GM19455 (cell line): ENCODE measurements at regions not wholly inside any gene's neighbourhood (a gene's known extent, or its start where the extent isn't known, plus 50 kb on each side); places are given as distances from the start of the nearest gene placed in this dataset.

Experiments used
- ATAC-seq: cut with Tn5 transposase; IDR thresholded peaks from one replicate; pipeline ENCODE4 v1.9.1; 2021; ENCODE audit not compliant: unreplicated experiment

DNA sequence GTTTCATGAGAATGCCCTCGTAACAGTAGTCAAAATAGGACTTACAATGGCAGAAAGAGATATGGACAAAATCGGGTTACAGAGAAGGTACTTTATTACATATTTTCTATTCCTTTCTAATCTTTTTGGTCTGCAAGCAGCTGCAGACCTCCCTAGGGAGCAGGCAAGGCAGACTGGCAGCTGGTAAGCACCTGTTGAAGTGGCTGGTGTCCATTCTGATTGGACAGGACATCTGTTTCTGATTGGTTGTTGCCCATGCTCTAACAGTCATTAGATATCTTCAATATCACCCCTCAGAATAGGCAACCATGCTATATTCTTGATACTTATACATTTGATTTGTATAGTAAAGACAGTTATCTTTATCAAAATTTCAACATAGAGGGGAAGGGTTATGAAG, 606.3 kb downstream of the KCNJ2 start:
- ATAC-seq: no peak

GRCh38 chr17:70776441-70776840, 607.1 kb downstream of the KCNJ2 start:
- no peak for ATAC-seq

GRCh38 chr17:70780031-70780430, 610.7 kb downstream of the KCNJ2 start:
- no peak for ATAC-seq

- ATAC-seq: no peak
Measured at GRCh38 chr17:70786081-70786480, 616.7 kb downstream of the KCNJ2 start.

DNA sequence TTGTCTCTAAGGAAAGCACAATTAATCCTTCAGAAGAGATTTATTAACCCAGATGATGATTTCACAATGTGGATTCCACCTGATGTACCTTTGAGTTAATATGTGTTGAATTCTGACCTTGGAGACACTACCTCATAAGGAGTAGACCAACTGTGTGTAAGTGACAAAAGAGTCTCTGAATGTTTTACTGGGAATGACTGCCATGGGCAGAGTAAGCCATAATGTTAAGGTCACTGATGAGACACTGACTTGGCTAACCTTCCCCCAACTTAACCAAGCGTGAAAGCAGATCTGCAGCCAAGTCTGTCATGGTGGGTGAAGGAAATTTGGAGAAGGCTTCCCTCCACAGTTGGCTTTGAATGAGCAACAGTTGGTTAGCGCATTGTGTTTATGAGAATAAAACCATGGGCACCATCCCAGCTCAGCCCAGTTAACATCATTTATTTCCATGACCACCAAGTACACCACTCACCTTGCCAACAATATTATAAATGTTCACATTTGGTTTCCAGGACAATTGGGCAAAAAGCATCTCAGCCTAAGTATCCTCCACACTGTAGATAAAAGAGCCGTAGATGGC, 618.5 kb downstream of the KCNJ2 start:
- ATAC-seq: no peak

GRCh38 chr17:70791748-70792443, 622.6 kb downstream of the KCNJ2 start:
- ATAC-seq: no peak

GRCh38 chr17:70794738-70795137, 625.4 kb downstream of the KCNJ2 start:
- no peak for ATAC-seq

- no peak for ATAC-seq
Measured at GRCh38 chr17:70795620-70796019, 626.3 kb downstream of the KCNJ2 start.

GRCh38 chr17:70796757-70797156, 627.4 kb downstream of the KCNJ2 start:
- no peak for ATAC-seq

GRCh38 chr17:70797166-70797565, 627.8 kb downstream of the KCNJ2 start:
- ATAC-seq: no peak

GRCh38 chr17:70804161-70804560, 634.8 kb downstream of the KCNJ2 start:
- no peak for ATAC-seq

- ATAC-seq: no peak
Measured at GRCh38 chr17:70808596-70808995, 639.3 kb downstream of the KCNJ2 start.

DNA sequence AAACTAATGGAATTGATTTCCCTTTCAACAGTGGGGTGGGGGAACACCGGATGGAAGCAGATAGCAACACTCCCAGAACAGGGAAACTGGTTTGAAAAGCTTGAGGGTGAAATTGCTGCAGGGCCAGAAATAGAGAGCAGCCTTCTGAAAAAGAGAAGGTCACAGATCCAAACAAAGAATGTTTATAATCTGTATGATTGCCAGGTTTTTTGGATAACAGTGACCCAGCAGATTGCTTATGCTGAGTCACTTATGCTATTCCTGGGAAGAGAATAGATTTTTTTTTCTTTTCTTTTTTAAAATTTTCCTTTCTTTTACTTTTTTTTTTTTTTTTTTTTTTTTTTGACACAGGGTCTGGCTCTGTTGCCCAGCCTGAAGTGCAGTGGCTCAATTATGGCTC, 641.3 kb downstream of the KCNJ2 start:
- ATAC-seq: no peak

DNA sequence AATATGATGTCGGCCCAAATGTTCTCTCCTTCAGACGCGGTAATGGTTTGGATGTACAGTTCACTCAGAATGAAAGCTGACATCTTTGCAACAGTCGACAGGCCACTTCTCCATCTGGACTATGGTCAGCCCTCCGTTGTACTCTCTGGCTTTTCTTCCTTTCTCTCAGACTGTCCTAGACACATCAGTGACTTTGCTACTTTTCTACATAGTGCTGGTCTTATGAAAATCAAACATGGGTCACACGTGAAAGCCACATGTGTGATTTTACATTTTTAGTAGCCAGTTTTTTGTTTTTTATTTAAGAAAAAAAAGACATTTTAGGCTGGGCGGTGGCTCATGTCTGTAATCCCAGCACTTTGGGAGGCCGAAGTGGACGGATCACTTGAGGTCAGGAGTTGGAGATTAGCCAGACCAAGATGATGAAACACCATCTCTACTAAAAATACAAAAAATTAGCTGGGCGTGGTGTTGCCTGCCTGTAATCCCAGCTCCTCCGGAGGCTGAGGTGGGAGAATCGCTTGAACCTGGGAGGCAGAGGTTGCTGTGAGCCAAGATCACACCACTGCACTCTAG, 644.1 kb downstream of the KCNJ2 start:
- no peak for ATAC-seq

- no peak for ATAC-seq
Measured at GRCh38 chr17:70819183-70819582, 649.9 kb downstream of the KCNJ2 start.

- ATAC-seq: no peak
Measured at GRCh38 chr17:70820276-70820675, 650.9 kb downstream of the KCNJ2 start.

GRCh38 chr17:70825321-70826125, 656.2 kb downstream of the KCNJ2 start:
- no peak for ATAC-seq

GRCh38 chr17:70829876-70830275, 660.5 kb downstream of the KCNJ2 start:
- no peak for ATAC-seq

GRCh38 chr17:70834039-70834438, 664.7 kb downstream of the KCNJ2 start:
- no peak for ATAC-seq

- no peak for ATAC-seq
Measured at GRCh38 chr17:70848785-70849184, 679.5 kb downstream of the KCNJ2 start.

- ATAC-seq: no peak
Measured at GRCh38 chr17:70855401-70856054, 686.2 kb downstream of the KCNJ2 start.
